NCI-H2107 treated with DMSO at 0.1 percent for 48 hours (cell line): ENCODE measurements at regions not wholly inside any gene's neighbourhood (a gene's known extent, or its start where the extent isn't known, plus 50 kb on each side); places are given as distances from the start of the nearest gene placed in this dataset.

ENCODE experiments used
- DNase-seq: peaks from one replicate; lab custom pipeline; 2025; ENCODE audit not compliant: unreplicated experiment; lab: John Stamatoyannopoulos, UW

DNA sequence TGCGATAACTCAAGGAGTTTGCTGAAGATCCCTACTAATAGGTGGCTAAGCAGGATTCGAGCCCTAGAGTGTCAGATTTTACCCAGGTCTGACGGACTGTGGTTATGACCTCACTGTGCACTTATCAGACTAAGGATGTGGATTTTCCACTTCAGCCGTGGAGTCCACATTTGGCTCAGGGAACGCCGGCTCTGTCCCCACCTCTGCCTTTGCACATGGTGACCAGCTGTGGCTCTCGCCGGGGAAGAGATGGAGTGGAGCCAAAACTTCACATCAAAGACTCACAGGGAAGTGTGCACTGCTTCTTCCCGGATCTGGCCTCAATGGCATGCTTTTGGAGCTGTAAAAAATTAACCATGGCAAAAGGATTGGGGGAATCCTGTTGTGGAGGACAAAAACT, 249.3 kb upstream of the APCDD1 start:
- DNase-seq, result no peak

DNA sequence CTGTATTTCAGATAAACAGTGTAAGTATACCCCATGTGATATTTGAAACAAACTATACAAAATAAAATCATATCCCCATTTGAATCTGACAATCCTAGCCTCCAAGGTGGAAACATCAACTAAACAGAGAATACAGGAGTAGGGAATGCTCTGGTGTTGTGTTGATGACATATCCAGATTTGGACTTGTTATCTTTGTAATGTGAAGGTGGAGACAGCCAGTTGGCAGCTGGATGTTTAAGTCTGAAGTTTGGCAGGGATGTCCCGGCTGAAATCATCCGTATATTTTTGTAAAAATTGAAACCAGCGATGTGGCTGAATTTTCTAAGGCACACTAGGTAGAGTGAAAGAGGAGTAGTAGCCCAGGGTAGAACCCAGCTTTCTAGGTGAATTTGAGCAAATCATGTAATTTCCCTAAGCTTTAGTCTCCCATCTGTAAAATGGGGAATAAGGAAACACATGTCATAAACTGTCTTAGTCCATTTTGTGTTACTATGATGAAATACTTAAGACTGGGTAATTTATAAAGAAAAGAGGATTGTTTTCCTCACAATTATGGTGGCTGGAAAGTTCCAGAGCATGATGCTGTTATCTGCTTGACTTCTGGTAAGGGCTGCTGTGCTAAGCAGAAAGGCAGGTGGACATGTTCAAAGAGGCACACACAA, 246.6 kb upstream of the APCDD1 start:
- DNase-seq, result no peak

DNA sequence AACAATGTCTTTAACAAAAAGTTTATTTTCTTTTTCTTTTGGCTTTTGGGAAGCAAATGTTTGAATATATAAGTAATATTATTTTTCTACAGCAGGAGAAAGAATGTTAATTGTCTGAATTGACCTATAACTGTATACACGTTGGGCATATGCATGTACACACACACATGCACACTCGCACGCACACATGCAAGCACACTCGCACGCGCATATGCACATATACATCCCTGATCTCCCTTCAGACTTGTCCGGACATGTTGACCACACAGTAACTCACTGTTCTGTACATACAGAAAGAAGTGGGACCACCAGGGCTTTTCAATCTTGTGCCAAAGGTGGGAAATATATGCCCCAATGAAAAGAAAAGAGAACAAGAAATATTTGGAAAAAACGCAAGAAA, 245.1 kb upstream of the APCDD1 start:
- DNase-seq, result no peak

DNA sequence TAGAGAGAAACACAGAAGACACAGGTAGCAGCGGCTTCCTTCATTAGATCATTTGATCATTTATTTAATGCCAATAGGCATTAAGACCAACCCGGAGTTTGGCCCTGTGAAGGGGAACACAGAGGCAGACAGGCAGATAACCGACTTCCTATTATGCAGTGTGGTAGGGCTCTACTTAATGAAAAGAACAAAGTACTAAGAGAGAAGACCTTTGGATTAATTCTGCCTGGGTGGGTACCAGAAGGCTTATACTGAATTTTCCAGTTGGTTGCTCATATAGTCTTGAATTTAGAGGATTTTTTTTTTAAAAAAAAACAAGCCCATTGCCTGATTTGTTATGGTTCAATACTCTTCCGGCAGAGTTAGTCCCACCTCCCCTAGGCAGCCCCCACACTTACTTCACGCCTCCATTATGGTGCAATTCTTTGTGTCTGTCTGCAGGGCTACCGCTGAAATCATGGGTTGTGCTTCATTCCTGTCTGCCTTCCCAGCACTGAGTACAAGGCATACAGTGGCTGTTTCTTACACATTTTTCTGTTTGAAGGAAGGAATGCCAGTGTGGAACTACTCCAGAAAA, 244.3 kb upstream of the APCDD1 start:
- no peak for DNase-seq

DNA sequence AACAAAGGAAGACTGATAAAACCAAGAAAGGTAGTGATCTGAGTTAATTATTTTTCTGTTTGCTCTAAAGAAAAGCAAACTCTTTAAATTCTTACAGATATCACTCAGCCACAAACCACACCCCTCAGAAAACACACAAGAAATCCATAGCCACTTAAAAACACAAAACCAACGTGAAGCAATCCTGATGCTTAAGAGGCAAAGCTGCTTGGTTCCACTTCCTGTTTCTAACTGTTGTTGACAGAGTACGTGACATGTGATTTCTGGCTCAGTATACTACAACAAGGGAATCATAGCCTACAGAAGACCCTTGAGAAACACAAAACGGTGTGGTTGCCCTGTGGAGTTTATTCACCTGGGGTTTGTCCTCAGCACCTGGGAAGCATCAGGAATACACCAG, 240.9 kb upstream of the APCDD1 start:
- no peak for DNase-seq

DNA sequence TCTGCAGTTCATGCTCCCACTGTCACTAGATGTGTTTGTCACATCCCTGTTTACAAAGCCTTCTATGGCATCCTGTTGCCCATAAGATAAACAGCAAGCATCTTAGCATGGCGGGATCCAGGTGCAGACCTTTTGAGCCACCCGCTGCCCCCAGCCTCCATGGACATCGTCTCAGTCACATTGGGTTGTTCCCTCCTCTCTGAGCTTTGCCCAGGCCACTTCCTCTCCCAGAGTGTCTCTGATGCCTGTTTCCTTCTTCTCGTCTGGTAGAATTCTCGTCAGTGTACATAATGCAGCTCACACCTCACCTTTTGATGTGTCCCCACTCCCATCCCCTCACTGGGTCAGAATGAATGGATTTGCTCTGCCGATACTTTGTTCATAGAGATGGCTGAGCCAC, 239.0 kb upstream of the APCDD1 start:
- DNase-seq, result no peak

DNA sequence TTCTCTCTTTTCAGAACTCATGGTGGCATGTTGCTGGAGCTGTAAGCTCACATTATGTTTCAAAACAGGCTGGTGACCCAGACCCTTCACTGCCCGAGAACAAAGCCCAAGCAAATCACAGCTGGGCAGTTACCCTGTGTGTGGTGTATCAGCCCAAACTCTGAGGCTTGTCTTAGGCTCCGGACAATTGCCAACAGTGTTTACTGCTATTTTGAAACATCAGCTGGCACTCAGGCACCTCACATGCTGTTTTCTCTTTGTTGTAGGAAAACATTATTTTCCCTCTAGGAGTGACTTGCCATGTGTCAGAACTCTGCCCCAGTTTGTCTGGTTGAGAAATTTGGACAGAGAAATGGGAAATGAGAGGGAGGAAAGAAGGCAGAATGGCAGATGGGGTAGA, 237.6 kb upstream of the APCDD1 start:
- no peak for DNase-seq

DNA sequence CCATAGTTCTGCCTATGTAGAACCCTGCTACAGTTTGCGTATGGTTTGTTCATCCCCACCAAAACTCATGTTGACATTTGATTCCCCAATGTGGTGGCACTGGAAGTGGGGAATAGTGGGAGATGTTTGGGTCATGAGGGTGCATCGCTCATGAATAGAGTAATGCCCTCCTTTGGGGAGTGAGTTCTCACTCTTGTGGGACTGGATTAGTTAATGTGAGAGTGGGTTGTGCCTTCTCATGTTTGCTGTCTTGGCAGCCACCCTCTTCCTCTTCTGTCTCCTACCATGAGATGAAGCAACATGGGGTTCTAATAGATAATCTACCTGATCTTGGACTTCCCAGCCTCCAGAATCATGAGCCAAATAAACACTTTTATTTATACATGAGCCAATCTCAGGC, 237.2 kb upstream of the APCDD1 start:
- no peak for DNase-seq

DNA sequence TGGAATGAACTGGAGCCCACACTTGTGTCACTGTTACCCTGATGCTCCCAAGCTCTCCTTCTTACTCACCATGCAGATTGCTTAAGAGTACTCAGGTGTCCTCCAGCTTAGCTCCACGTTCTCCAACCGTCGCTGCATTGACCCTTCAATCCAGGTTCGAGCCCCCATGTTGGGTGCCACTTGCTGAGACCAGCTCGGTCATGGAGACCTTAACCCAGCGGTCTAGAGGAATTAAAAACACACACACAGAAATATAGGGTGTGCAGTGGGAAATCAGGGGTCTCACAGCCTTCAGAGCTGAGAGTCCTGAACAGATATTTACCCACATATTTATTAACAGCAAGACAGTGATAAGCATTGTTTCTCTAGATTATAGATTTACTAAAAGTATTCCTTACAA, 229.1 kb upstream of the APCDD1 start:
- DNase-seq, result no peak

DNA sequence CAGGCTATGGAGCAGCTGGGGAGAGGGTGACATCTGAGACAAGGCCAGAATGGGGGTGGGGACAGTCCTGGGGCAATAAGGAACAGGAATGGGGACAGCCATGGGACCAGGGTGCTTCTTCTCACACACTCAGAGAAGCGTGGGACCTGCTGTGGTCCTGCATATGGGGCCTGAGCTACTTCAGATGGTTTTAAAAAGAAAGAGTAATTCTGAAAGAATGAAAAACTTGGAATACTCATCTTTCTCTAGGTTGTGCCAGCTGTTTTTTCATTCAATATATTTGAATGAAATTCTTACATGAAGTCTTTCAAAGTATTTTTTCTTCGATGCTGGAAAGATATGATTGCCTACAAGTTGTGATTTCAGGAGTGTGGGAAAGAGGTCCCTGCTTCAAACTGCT, 227.5 kb upstream of the APCDD1 start:
- DNase-seq, result no peak

DNA sequence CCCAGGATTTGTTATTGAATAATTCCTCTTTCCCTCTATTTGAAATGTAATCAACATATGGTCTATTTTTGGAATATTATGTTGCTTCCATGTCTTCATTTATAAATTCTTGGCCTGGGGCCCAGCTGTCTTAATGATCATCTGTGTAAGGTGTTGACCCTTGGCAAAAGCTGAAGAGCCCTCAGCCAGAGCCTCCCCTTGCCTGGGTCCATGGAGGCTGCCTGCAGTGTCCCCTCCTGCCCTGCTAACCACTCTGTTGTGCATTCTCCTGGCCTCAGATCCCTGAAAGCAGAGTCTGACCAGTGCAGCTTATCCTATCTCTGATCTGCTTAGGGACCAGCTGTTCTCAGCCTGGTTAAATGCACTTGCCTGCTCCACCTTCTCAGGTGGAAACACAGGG, 226.1 kb upstream of the APCDD1 start:
- no peak for DNase-seq

DNA sequence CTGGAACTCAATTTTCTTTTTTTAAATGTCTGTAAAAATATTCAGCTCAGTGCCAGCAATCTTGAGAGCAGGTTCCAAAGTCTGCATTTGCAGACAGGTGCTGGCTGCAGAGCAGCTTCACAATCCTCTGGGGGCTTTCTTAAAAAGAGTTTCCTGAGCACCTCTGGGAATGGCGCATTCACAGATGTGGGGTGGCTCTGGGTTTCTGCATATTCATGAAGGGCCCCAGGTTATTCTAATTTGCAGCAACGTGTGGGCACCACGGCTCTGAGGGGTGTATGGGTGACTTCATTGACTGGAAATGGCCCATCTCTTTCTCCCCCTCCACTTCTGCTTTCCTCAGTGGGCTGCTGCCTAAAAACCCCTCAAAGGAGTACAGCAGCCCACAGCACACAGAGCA, 225.0 kb upstream of the APCDD1 start:
- DNase-seq, result no peak

DNA sequence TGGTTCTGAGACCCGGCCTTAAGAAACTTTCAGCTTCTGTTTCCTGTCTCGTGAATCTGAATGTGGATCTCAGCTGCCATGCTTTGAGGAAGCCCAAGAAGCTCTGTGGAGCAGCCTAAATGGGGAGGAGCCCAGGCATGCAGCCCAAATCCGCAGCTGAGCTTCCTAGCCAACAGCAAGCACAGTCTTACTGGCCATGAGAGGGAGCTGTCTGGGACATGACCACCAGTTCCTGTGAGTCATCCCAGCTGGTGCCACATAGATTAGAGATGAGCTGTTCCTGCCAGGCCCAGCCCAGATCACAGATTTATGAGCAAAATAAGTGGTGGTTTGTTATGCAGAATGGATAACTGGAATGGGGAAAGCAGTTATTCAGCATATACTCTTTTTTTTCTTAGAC, 224.4 kb upstream of the APCDD1 start:
- no peak for DNase-seq

DNA sequence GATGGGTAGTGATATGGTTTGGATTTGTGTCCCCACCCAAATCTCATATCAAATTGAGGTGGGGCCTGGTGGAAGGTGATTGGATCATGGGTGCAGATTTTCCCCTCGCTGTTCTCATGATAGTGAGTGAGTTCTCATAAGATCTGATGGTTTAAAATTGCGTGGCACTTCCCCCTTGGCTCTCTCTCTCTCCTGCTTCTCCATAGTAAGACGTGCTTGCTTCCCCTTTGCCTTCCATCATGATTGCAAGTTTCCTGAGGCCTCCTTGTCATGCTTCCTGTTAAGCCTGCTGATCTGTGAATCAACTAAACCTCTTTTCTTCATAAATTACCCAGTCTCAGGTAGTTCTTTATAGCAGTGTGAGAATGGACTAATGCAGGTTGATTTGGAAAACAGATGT, 223.2 kb upstream of the APCDD1 start:
- DNase-seq, result no peak

DNA sequence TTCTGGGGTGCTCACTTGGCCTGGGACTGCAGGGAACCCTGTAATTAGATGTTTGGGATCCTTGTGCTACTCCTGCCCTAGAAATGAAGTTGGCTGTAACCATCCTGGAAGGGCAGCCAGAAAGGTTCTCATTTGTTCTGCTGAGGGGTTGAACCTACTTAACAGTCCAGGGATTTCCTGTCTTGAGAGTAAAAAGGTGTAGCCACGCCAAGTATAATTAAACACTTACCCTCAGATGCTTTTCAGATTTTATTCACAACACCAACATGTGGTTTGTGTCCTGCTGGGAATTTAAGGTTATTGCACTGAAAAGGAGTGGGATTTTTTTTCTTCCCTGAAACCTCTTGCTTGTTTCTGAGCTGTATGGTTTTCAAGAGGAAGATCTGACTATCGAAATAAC, 222.4 kb upstream of the APCDD1 start:
- DNase-seq, result no peak

DNA sequence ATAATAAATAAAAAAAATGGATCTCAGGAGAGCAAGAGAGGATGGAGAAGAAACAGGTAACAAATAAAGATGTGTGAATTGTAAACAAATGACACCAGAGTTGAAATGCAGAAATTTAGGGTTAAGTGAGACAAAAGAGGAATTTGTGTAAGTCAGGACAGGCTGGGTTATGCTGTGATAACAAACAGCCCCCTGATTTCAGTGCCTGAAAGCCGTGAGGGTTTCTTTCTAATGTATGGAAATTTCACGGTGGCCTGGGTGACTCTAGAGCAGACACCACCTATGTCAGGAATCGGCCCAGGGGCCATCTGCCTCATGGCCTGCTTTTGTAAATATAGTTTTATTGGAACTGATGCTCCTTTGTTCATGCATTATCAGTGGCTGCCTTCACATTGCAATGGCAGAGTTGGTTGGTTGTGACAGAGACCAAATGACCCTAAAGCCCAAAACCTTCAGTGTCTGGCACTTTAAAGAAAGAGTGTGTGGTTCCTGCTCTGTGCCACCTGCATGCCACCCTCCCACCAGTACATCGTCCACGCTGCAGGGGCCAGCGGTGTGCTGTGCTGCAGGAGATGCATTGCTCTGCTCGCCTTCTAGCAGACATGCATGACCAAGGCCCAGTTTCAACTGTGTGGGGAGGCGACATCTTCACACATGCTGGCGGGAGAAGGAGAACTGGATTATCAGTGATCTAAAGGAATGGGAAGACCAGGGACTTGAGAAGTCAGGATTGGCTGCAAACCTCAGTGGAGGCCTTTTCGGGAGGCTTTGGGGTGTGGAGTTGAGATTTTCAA, 221.2 kb upstream of the APCDD1 start:
- no peak for DNase-seq

DNA sequence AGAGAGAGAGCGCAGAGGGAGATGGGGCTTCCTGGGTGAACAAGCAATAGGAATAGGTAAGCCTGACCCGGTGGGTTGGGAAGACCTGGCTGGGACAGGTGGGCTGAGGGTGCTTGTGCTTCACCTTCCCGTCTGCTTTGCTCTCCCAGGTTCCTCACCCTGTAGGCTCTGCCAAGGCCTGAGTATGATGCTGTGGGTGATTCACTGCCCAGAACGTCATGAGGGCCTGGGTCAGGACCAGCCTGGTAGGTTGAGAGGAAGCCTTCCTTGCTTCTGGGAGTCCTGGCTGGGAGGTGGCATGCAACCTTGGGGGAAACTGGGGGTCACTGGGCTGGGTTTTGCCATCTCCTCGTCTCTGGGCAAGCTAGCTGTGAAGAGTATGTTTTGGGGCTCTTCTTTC, 220.2 kb upstream of the APCDD1 start:
- DNase-seq, result no peak

DNA sequence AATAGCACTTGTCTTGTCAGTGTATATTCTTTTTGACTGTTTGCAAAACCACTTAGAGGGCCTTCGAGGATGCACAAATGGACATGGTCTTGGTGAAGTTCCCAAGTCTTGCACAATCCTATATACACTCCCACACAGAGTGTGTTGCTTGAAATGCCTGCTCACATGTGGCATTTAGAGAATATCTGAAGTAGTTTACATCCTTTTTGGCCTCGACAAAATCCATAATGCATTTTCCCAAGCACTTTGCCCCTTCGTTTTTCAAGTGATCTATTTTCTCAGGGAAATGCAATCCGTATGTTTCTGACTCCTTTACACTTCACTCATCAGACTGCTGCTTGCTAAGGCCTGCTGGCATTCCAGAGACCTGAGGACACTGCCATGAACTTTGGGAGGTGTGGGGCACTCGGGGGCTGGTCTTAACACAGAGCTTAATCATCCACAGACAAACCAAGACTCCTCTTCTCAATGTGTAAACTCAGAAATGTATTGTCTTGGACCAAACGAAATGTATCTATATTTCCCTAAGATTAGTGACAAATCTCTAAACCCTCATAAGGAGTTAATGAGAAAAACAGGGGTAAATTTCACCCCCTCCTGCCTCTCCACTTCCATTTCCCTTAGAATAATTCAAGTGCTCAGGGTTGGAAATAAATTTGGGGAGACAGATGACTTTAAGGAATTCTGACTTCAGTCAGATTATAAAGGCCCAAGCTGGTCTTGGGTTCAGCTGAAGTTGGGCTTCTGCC, 219.3 kb upstream of the APCDD1 start:
- no peak for DNase-seq

DNA sequence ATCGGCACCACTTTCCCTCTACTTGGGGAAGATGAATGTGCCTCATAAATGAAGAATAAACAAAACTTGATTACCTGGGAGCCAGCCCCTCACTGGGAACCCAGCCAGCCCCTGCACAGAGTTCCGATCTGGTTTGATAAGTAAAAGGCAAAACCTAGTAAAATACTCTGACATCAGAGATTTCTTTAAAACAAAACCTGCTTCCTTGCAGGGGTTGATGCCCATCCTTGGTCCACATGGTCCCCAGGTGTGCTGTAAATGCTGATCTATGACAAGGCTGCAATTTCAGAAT, 218.8 kb upstream of the APCDD1 start:
- DNase-seq, result no peak

DNA sequence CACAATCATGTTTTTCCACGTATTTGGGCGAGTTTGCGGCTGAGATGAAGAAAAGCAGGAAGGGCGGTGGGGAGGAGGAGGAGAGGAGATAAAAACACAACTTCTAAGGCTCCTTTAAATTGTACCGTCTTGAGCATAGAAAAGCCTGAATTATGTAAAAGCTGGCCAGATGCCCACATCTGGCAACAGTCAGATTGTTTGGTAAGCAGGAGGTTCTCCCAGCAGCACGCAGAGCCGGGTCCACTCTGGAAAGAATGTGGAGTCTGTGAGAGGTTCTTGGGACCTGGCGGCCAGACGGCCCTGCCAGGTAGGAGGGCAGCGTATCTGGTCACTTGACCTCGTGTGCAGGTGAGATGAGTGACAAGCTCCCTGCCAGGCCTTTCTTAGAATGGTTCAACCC, 215.3 kb upstream of the APCDD1 start:
- no peak for DNase-seq

DNA sequence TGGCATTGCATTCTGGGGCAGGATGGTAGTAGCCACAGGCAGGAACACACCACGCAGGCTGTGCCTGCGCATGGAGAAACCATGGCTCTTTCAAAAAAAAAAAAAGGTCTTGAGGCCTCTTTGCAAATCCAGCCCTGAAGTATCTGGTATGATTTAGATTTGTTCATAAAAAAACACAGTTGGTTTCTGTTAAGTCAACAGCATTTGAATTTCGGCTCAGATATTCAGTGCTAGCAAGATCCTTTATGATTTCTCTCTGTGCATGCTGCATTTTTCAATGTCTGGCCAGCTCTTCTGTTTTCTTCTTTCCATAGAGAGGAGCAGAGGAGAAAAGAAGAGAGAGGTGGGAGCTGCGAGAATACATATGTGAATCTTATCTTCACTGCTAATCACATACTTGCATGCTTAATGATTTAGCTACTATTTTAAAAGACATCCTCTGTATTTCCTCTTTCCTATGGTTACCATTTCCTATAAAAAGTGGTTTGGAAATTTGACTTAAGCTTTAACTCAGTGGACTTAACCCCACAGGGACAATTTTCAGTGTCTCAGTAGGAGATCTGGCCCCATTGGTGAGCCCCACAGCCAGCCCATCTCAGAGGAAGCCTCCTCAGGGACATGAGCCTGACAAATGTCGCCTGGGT, 214.3 kb upstream of the APCDD1 start:
- no peak for DNase-seq

DNA sequence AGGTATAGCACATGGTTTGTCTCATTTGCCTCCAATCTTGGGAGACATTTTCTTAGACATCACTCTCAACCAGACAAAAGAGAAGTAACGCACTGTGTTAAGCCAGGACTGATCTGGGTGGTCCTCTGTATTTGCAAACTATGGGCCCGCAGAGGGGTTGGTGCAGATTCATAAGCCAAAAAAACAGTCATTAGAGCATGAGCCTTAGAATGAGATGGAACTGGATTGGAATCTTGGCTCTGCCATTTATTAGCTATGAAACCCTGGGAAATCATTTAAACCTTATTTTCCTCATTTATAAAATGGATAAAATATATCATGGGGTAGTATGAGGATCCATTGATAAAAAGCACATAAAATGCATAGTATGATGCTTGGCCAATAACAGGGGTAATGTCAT, 213.5 kb upstream of the APCDD1 start:
- DNase-seq, result no peak
